ENCODE measurements at regions not wholly inside any gene's neighbourhood (a gene's known extent, or its start where the extent isn't known, plus 50 kb on each side); places are given as distances from the start of the nearest gene placed in this dataset.

DNA sequence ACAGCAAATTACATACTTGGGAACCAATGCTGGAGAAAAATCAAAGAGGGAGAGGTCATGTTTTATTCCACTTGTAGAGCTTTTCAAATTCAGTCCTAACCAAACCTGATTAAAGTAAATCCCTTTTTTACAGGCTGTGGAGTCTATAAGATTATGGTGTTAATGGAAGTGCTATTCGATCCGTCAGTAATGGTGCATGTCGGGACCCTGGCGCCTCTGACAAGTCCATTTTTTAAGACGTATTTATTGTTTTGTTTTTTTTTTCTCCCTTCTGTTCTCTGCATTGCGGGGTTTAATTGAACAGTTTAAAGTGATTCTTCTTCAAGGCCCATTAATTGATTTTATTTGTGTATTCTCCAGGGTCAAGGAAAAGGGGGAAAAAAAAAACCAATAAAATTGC lies 725.9 kb downstream of the TUSC7 start:
- no peak overlapping the region for H3K4me3 ChIP-seq (ENCODE audit: control insufficient read depth, low read depth, low read length)
- no peak for DNase-seq (ENCODE audit: low read depth)
- TF ChIP-seq CTCF (IDR thresholded peaks at IDR 0.05; ENCODE audit: control insufficient read depth, insufficient read depth, low read depth, low read length, missing control alignments), result no peak

DNA sequence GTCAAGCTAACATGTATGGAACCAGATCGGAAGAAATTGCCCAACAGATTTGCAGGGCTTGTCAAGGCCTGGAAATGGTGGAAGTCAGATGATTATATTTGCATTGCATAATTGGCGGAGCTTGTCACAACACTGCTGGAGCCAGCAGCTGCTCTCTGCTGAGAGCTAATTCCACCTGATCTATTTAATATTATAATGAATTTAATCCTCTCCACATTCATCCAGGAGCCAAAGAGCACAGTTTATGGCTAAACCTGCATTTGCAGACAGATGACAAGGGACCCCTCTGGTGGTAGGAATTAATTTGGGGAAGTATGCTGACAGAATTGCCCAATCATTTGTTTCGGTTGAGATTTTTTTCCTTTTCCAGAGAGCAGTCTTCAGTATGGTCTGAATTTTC lies 730.2 kb downstream of the TUSC7 start:
- H3K4me3 ChIP-seq (ENCODE audit: control insufficient read depth, low read depth, low read length), result no peak overlapping the region
- no peak for DNase-seq (ENCODE audit: low read depth)
- no peak for TF ChIP-seq CTCF (IDR thresholded peaks at IDR 0.05; ENCODE audit: control insufficient read depth, insufficient read depth, low read depth, low read length, missing control alignments)

- DNase-seq (ENCODE audit: low read depth), result no peak
- no peak overlapping the region for H3K4me3 ChIP-seq (ENCODE audit: control insufficient read depth, low read depth, low read length)
- no peak for TF ChIP-seq CTCF (IDR thresholded peaks at IDR 0.05; ENCODE audit: control insufficient read depth, insufficient read depth, low read depth, low read length, missing control alignments)
Measured at GRCh38 chr3:117441851-117442250, 732.3 kb downstream of the TUSC7 start.

GRCh38 chr3:117442566-117442965 lies 733.0 kb downstream of the TUSC7 start:
- H3K4me3 ChIP-seq (ENCODE audit: control insufficient read depth, low read depth, low read length), result no peak overlapping the region
- no peak for DNase-seq (ENCODE audit: low read depth)
- no peak for TF ChIP-seq CTCF (IDR thresholded peaks at IDR 0.05; ENCODE audit: control insufficient read depth, insufficient read depth, low read depth, low read length, missing control alignments)

GRCh38 chr3:117443014-117443413 lies 733.4 kb downstream of the TUSC7 start:
- no peak for TF ChIP-seq CTCF (IDR thresholded peaks at IDR 0.05; ENCODE audit: control insufficient read depth, insufficient read depth, low read depth, low read length, missing control alignments)
- no peak overlapping the region for H3K4me3 ChIP-seq (ENCODE audit: control insufficient read depth, low read depth, low read length)
- no peak for DNase-seq (ENCODE audit: low read depth)

DNA sequence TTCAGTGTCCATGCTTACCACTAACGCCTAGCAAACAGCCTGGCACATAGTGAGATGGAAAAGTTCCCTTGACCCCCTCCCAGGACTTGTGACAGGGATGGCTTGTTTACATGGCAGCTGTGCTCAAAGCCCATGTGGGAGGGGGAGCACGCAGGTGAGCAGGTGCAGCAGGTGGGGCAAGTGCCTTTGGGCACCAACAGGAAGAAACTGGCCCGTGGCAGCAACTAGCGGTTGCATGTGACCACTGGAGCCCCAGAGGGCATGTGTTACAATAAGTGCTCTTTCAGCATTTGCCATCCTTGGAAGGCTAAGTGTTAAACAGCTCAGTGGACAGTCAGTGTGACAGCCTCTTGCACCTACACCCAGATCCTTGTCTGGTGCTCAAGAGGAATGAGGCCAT lies 734.6 kb downstream of the TUSC7 start:
- no peak for TF ChIP-seq CTCF (IDR thresholded peaks at IDR 0.05; ENCODE audit: control insufficient read depth, insufficient read depth, low read depth, low read length, missing control alignments)

DNA sequence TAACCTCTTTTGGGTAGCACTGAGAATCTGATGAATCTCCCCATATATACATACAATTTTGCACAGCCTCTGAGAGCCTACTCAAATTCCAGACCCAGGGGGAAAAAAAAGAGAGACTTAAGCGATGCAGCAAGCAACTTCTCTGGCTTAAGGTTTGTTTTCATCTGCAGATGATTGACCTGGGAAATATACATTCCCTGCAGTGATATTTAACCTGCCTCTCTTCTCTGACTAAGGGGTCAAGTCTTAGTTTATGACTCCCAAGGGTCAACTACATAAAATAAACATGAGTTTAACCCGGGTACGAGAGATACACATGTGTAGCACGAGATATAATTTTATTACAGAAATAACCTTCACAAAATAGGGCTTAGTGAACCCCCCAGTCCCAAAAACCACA lies 737.8 kb downstream of the TUSC7 start:
- H3K4me3 ChIP-seq (ENCODE audit: control insufficient read depth, low read depth, low read length), result no peak overlapping the region
- no peak for TF ChIP-seq CTCF (IDR thresholded peaks at IDR 0.05; ENCODE audit: control insufficient read depth, insufficient read depth, low read depth, low read length, missing control alignments)
- DNase-seq (ENCODE audit: low read depth), result no peak

More for the DNA sequence above, 734.6 kb downstream of the TUSC7 start:
- no peak overlapping the region for H3K4me3 ChIP-seq (ENCODE audit: control insufficient read depth, low read depth, low read length)
- DNase-seq (ENCODE audit: low read depth), result no peak
